ENCODE measurements at regions not wholly inside any gene's neighbourhood (a gene's known extent, or its start where the extent isn't known, plus 50 kb on each side); places are given as distances from the start of the nearest gene placed in this dataset.

GRCh38 chr6:120254651-120255050 is 905.1 kb upstream of the MAN1A1 start:
- ChIA-PET POLR2A (no interaction called here), CTCF (ENCODE audit: low intra/inter-chr PET ratio, low total read pairs) (no interaction called here)
- ATAC-seq (no peak), DNase-seq (ENCODE audit: low spot score) (no peak), FAIRE-seq (no peak)
- no peaks in the 10 kb centered on the region for H3K36me3 ChIP-seq (replicated peaks in 1 of 2; ENCODE audit: control insufficient read depth in 1 of 2, insufficient read depth in 2 of 2, low read length in 2 of 2)
- intact Hi-C loops (cut with micrococcal nuclease; ENCODE audit: unreplicated experiment) (no loop called here), in situ Hi-C loops (cut with HindIII; ENCODE audit: extremely low pct_ligation_motif_present, low pct_unique_long_range_greater_than_20kb) (no loop called here)
- no TSS peak for BruUV-seq (replicated peaks)
- H3K27me3 ChIP-seq (ENCODE audit: control insufficient read depth in 1 of 2, insufficient read depth in 2 of 2, low read length in 2 of 2), result no peaks in the 10 kb centered on the region
- no peak overlapping the region for H3K4me3 ChIP-seq (replicated peaks in 1 of 3; ENCODE audit: insufficient read depth in 1 of 3, low read depth in 2 of 3, low read length in 3 of 3)
- no peak overlapping the region for H2AFZ ChIP-seq (ENCODE audit: low read length)
- H4K20me1 ChIP-seq (ENCODE audit: insufficient read depth, low read length), result no peaks in the 10 kb centered on the region
- H3K9me3 ChIP-seq (ENCODE audit: low read length), result no peaks in the 10 kb centered on the region
- no peaks in the 10 kb centered on the region for H3K79me2 ChIP-seq (ENCODE audit: insufficient read depth, low read length)
- no peak overlapping the region for H3K9ac ChIP-seq (ENCODE audit: insufficient read depth, low read depth, low read length)
- no peaks in the 10 kb centered on the region for H3K4me1 ChIP-seq (ENCODE audit: insufficient read depth, low read length)
- no peak for TF ChIP-seq CHD4 (IDR thresholded peaks at IDR 0.05; ENCODE audit: borderline replicate concordance, low read length)
- no peak for TF ChIP-seq YEATS2 (CRISPR knock-in tag; IDR thresholded peaks at IDR 0.05; ENCODE audit: borderline replicate concordance)
- TF ChIP-seq MED8 (CRISPR knock-in tag; IDR thresholded peaks at IDR 0.05; ENCODE audit: insufficient replicate concordance), result no peak
- no peak for TF ChIP-seq CREM (IDR thresholded peaks at IDR 0.05)
- TF ChIP-seq CREM (CRISPR knock-in tag; IDR thresholded peaks at IDR 0.05), result no peak
- TF ChIP-seq BRD4 (CRISPR knock-in tag; IDR thresholded peaks at IDR 0.05), result no peak
- no peak for TF ChIP-seq PTBP1 (IDR thresholded peaks at IDR 0.05; ENCODE audit: low read depth, low read length, poor library complexity, severe bottlenecking)
- no peak for TF ChIP-seq TAF15 (IDR thresholded peaks at IDR 0.05; ENCODE audit: low read depth, low read length, poor library complexity, severe bottlenecking)
- TF ChIP-seq SIX4 (CRISPR knock-in tag; IDR thresholded peaks at IDR 0.05), result no peak
- TF ChIP-seq DPF2 (CRISPR knock-in tag; IDR thresholded peaks at IDR 0.05; ENCODE audit: borderline replicate concordance, low read depth), result no peak
- no peak for TF ChIP-seq ZNF282 (IDR thresholded peaks at IDR 0.05; ENCODE audit: partially characterized antibody)
- no peak for TF ChIP-seq SMYD3 (CRISPR knock-in tag; IDR thresholded peaks at IDR 0.05)
- TF ChIP-seq, protein P1, sequence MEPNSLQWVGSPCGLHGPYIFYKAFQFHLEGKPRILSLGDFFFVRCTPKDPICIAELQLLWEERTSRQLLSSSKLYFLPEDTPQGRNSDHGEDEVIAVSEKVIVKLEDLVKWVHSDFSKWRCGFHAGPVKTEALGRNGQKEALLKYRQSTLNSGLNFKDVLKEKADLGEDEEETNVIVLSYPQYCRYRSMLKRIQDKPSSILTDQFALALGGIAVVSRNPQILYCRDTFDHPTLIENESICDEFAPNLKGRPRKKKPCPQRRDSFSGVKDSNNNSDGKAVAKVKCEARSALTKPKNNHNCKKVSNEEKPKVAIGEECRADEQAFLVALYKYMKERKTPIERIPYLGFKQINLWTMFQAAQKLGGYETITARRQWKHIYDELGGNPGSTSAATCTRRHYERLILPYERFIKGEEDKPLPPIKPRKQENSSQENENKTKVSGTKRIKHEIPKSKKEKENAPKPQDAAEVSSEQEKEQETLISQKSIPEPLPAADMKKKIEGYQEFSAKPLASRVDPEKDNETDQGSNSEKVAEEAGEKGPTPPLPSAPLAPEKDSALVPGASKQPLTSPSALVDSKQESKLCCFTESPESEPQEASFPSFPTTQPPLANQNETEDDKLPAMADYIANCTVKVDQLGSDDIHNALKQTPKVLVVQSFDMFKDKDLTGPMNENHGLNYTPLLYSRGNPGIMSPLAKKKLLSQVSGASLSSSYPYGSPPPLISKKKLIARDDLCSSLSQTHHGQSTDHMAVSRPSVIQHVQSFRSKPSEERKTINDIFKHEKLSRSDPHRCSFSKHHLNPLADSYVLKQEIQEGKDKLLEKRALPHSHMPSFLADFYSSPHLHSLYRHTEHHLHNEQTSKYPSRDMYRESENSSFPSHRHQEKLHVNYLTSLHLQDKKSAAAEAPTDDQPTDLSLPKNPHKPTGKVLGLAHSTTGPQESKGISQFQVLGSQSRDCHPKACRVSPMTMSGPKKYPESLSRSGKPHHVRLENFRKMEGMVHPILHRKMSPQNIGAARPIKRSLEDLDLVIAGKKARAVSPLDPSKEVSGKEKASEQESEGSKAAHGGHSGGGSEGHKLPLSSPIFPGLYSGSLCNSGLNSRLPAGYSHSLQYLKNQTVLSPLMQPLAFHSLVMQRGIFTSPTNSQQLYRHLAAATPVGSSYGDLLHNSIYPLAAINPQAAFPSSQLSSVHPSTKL (CRISPR knock-in tag; IDR thresholded peaks at IDR 0.05), result no peak
- no peak for TF ChIP-seq ZNF879 (CRISPR knock-in tag; IDR thresholded peaks at IDR 0.05)
- no peak for TF ChIP-seq ZNF557 (CRISPR knock-in tag; IDR thresholded peaks at IDR 0.05)
- TF ChIP-seq ZNF20 (CRISPR knock-in tag; IDR thresholded peaks at IDR 0.05), result no peak
- TF ChIP-seq PAX8 (CRISPR knock-in tag; IDR thresholded peaks at IDR 0.05; ENCODE audit: borderline replicate concordance), result no peak
- no peak for TF ChIP-seq NR1H2 (CRISPR knock-in tag; IDR thresholded peaks at IDR 0.05; ENCODE audit: borderline replicate concordance, low read depth)
- no peak overlapping the region for H3K27ac ChIP-seq (ENCODE audit: extremely low read length, insufficient read depth, low read length)
- 80% methylated on average over 4 of the region's 4 CpGs for WGBS (ENCODE audit: low lambda C conversion rate)
- no peak overlapping the region for H3K4me2 ChIP-seq (ENCODE audit: low read depth, low read length)
